Activated T-helper 1 cell treated with anti-CD3 and anti-CD28 coated beads, Interleukin-12 subunit alpha, Interleukin-12 subunit beta, Interleukin-2, Interleukin-4 antibody, amounts not matched to agents 30 ng/mL and 10 ng/mL and 1 ng/mL, durations not matched to agents 14 hours and 24 hours and 36 hours (primary cell): ENCODE measurements at regions not wholly inside any gene's neighbourhood (a gene's known extent, or its start where the extent isn't known, plus 50 kb on each side); places are given as distances from the start of the nearest gene placed in this dataset.
"Not testable (repeated sequence)": the region's sequence is repeated elsewhere in the genome, so short reads cannot be mapped to it uniquely, and the experiment has no call there.

Experiments used
- DNase-seq: peaks from one replicate; pipeline ENCODE4 v3.0.0; 2021; ENCODE audit warnings: low spot score
- H3K27ac Mint-ChIP-seq: one replicate; pipeline ENCODE4 v1.8.0; 2021; ENCODE audit warnings: mild to moderate bottlenecking, mixed read lengths
- H3K27me3 Mint-ChIP-seq: one replicate; pipeline ENCODE4 v1.8.0; 2022; ENCODE audit warnings: mild to moderate bottlenecking, moderate library complexity, mixed read lengths; ENCODE audit not compliant: insufficient read depth
- H3K36me3 Mint-ChIP-seq: one replicate; pipeline ENCODE4 v1.8.0; 2021; ENCODE audit warnings: low read depth, mixed read lengths
- H3K4me1 Mint-ChIP-seq: one replicate; pipeline ENCODE4 v1.8.0; 2021; ENCODE audit warnings: low read depth, mixed read lengths
- H3K4me3 Mint-ChIP-seq: one replicate; pipeline ENCODE4 v1.8.0; 2021; ENCODE audit warnings: mild to moderate bottlenecking, moderate library complexity, mixed read lengths
- H3K9me3 Mint-ChIP-seq: one replicate; pipeline ENCODE4 v1.8.0; 2021; ENCODE audit warnings: mixed read lengths
- intact Hi-C: fragments of 100-400 bp; cut with micrococcal nuclease; formaldehyde crosslinking; loops from one replicate; pipeline ENCODE4 v1.15.1; 2024

DNA sequence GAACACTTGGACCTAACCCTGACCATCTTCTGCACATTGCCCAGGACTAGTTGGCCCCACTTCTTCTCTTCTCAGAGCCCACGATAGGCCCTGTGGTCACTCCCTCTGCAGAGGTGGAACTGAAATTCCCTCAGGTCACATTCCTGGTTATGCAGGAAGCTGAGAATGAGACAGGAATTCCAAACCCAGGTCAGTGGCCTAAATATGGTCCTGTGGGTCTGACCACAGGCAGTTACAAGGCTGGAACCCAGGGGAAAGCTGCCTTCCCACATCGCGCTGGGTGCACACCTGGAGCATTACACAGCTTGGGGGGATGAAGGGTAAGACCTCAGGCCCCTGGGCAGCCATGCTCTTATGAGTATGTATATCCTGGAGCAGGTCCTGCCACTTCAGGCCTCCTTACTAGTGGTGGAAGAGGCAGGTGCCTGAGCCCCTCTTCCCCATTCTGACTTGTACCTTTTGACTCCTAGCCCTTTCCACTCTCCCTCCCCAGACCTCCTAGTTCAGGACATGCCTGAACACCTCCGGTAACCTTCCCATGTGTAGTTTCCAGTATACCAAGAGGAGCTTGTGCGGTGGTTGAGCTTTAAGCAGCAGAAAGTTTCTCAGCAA lies 173.5 kb downstream of the ASMT start:
- no peak overlapping the region for H3K4me3 Mint-ChIP-seq
- no peaks in the 10 kb centered on the region for H3K36me3 Mint-ChIP-seq

DNA sequence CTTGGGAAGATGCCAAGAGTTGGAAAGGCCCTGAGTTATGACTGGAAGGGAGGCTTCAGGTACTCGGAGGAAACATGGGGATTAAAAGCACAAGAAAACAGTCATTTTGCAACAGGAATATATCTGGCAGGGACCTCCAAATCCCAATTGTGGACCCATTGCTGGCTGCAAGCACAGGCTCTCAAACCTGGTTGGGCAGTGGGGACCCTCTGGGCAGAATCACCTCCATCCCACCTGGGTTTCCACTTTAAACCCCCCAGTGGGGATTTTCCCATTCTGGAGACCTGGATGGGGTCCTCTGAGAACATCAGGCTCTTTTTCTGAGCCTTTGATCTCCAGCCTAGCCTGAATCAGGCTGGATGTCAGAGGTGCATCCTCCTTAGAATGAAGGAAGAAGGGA lies 177.8 kb downstream of the ASMT start:
- H3K9me3 Mint-ChIP-seq, result no peaks in the 10 kb centered on the region
- H3K4me3 Mint-ChIP-seq, result no peak overlapping the region
- H3K4me1 Mint-ChIP-seq, result no peaks in the 10 kb centered on the region
- no peak overlapping the region for H3K27ac Mint-ChIP-seq
- DNase-seq, result no peak
- no peaks in the 10 kb centered on the region for H3K36me3 Mint-ChIP-seq
- intact Hi-C loops, result no loop called here
- no peaks in the 10 kb centered on the region for H3K27me3 Mint-ChIP-seq

More for the DNA sequence above, 173.5 kb downstream of the ASMT start:
- Mint-ChIP-seq H3K27me3 (no peaks in the 10 kb centered on the region), H3K4me1 (no peaks in the 10 kb centered on the region), H3K9me3 (peaks cover 28% of the 10 kb centered on the region), H3K27ac (no peak overlapping the region)
- no peak for DNase-seq
- intact Hi-C loops, result no loop called here

DNA sequence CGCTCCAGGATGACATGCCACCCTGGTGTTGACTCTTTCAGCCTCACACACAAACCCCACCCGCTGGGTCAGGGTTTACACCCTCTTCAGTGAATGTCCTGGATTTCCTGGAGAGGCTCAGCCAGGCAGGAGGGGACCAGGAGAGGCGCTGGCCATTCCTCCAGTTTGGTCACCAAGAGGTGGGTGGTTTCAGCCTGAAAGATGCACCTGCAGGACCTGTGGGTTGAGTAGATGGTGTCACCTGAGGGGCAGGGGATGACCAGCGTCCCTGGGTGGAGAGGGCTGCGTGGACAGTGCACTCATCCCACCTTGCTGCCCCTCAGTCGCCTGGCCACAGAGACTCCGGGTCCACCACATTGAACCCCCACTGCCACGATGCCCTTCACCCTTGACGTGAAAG lies 179.7 kb downstream of the ASMT start:
- H3K9me3 Mint-ChIP-seq, result no peaks in the 10 kb centered on the region
- no peaks in the 10 kb centered on the region for H3K36me3 Mint-ChIP-seq
- no peak overlapping the region for H3K27ac Mint-ChIP-seq
- H3K4me3 Mint-ChIP-seq, result no peak overlapping the region
- no peak for DNase-seq
- H3K4me1 Mint-ChIP-seq, result no peaks in the 10 kb centered on the region
- H3K27me3 Mint-ChIP-seq, result no peaks in the 10 kb centered on the region
- intact Hi-C loops, result no loop called here

DNA sequence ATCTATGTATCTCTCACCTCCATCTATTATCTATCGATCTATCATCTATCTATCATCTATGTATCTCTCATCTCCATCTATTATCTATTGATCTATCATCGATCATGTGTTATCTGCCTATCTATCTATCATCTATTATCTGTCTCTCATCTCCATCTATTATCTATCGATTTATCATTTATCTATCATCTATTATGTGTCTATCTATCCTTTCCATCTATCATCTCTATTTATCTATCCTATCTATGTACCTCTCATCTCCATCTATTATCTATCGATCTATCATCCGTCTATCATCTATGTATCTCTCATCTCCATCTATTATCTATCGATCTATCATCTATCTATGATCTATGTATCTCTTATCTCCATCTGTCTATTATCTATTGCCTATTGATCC lies 188.1 kb downstream of the ASMT start:
- H3K4me1 Mint-ChIP-seq, result no peaks in the 10 kb centered on the region
- intact Hi-C loops, result no loop called here
- H3K27ac Mint-ChIP-seq, result no peak overlapping the region
- H3K4me3 Mint-ChIP-seq, result no peak overlapping the region
- DNase-seq, result no peak
- no peaks in the 10 kb centered on the region for H3K36me3 Mint-ChIP-seq
- H3K27me3 Mint-ChIP-seq, result no peaks in the 10 kb centered on the region
- no peaks in the 10 kb centered on the region for H3K9me3 Mint-ChIP-seq

DNA sequence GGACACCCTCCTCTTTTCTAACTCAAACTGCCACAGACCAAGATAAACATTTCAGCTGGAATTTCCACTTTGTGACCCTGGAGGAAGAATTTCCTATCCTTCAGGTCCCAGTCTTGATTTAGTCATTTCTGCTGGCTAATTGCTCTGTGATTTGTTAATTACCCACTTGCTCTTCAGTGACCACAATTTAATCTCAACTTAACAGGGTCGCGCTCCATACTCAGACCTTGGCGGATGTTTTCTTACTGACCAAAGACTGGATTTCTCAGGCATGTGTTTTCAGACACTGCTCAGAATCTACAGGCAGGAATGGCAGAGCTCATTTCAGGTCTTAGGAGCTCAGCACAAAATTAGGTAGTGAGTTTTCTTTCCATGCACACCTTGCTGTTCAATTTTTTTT lies 188.9 kb downstream of the ASMT start:
- intact Hi-C loops, result no loop called here
- Mint-ChIP-seq H3K36me3 (no peaks in the 10 kb centered on the region), H3K9me3 (no peaks in the 10 kb centered on the region), H3K27me3 (no peaks in the 10 kb centered on the region), H3K4me1 (no peaks in the 10 kb centered on the region), H3K4me3 (no peak overlapping the region), H3K27ac (no peak overlapping the region)
- DNase-seq, result no peak

DNA sequence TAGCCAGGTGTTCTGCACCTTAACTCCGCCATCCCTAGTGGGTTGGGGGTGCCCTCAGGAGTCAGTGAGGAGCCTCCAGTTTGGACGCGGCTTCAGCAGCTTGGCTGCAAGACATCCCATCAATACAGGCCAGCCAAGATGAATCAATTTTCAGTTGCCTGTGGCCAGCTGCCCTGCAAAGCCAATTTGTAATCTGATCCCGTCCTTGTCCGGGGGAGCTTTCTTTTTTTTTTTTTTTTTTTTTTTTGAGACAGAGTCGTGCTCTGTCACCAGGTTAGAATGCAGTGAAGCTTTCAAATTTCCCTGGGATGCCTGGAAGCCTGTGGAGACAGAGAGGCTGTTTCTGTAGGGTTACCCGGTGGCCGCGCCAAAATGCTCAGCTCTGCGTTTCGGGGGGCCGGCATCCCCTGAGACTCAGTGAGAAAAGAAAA lies 192.5 kb downstream of the ASMT start:
- Mint-ChIP-seq H3K27ac (no peak overlapping the region), H3K4me3 (no peak overlapping the region), H3K36me3 (no peaks in the 10 kb centered on the region), H3K27me3 (no peaks in the 10 kb centered on the region), H3K9me3 (peaks cover 5% of the 10 kb centered on the region), H3K4me1 (no peaks in the 10 kb centered on the region)
- no peak for DNase-seq
- intact Hi-C loops, result no loop called here

DNA sequence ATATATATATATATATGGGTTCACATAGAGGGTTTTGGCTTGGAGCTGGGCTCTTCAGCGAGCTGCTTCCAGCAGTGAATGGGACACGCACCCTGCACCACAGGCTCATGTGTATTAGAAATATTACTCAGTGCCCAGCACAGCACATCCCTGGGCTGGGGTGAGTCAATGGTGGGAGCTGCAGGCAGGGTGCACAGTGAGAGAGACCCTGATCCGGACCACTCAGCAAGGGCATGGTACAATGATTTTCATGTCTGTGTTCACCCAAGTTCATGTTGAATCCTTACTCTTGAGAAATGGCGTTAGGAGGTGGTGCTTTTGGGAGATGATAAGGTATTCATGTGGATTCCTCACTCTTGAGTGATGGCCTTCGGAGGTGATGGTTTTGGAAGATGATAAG lies 194.7 kb downstream of the ASMT start:
- Mint-ChIP-seq H3K4me3 (no peak overlapping the region), H3K4me1 (no peaks in the 10 kb centered on the region), H3K9me3 (peaks cover 5% of the 10 kb centered on the region), H3K36me3 (no peaks in the 10 kb centered on the region), H3K27me3 (no peaks in the 10 kb centered on the region), H3K27ac (no peak overlapping the region)
- intact Hi-C loops, result no loop called here
- DNase-seq, result no peak

DNA sequence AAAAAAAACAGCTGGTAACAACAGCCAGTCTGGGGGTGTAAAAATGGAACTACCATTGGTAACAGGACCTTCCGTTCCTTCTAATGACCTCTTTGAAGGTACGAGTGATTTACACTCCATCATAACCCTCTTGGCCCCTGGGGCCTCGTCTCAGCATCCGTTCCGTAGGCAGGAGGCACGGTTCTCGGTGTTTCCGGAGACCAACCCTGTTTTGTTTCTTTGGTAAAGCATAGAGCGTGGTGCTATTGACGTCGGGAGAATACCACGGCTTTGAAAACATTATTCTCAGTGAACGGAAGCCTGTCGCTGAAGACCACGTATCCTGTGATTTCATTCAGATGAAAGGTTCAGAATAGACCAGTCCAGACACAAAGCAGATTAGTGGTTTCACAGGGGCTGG lies 198.9 kb downstream of the ASMT start:
- Mint-ChIP-seq H3K4me3 (no peak overlapping the region), H3K4me1 (no peaks in the 10 kb centered on the region), H3K27me3 (no peaks in the 10 kb centered on the region), H3K36me3 (no peaks in the 10 kb centered on the region), H3K27ac (no peak overlapping the region), H3K9me3 (peaks cover 12% of the 10 kb centered on the region)
- DNase-seq, result no peak
- intact Hi-C loops, result no loop called here

DNA sequence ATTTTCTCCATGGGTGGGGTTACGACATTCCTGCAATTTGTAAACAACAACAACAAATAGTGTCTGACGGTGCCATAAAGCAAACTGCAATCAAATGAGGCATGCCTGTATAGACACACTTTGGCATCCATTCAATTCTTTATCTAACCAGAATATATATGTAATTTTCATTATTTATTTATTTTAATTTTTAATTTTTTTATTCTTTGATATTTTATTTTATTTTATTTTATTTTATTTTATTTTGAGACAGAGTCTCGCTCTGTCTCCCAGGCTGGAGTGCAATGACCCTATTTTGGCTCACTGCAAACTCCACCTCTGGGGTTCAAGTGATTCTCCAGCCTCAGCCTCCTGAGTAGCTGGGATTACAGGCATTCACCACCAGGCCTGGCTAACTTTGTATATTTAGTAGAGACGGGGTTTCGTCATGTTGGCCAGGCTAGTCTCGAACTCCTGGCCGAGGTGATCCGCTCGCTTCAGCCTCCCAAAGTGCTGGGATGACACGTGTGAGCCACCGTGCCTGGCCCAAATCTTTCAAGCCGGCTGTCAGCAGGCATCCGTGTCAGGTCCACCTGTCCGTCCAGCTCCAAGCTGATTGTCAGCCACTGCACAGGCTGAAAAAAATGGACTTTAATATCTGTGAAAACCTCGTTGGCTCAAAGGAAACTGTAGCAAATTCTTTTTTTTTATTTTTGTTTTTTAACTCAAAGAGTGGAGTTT lies 200.8 kb downstream of the ASMT start:
- H3K4me3 Mint-ChIP-seq, result no peak overlapping the region
- H3K9me3 Mint-ChIP-seq, result peaks cover 16% of the 10 kb centered on the region
- no peaks in the 10 kb centered on the region for H3K27me3 Mint-ChIP-seq
- no peak overlapping the region for H3K27ac Mint-ChIP-seq
- intact Hi-C loops, result no loop called here
- DNase-seq, result no peak
- H3K4me1 Mint-ChIP-seq, result no peaks in the 10 kb centered on the region
- H3K36me3 Mint-ChIP-seq, result no peaks in the 10 kb centered on the region

DNA sequence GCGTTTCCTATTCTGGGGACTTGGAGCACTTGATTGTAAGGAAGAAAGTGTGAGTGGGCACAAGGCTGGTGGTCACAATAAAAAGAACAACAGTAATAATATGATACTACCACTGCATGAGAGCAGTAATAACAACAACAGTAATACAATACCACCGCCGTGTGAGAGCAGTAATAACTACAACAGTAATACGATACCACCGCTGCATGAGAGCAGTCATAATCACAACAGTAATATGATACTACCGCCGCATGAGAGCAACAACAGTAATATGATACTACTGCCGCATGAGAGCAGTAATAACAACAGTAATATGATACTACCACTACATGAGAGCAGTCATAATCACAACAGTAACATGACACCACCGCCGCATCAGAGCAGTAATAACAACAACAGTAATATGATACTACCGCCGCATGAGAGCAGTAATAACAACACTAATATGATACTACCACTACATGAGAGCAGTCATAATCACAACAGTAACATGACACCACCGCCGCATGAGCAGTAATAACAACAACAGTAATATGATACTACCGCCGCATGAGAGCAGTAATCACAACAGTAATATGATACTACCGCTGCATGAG lies 201.6 kb downstream of the ASMT start:
- intact Hi-C loops, H3K4me3 Mint-ChIP-seq, H3K4me1 Mint-ChIP-seq, H3K27ac Mint-ChIP-seq, H3K36me3 Mint-ChIP-seq, DNase-seq, H3K27me3 Mint-ChIP-seq: not testable (repeated sequence)
- H3K9me3 Mint-ChIP-seq, result peaks cover 16% of the 10 kb centered on the region

DNA sequence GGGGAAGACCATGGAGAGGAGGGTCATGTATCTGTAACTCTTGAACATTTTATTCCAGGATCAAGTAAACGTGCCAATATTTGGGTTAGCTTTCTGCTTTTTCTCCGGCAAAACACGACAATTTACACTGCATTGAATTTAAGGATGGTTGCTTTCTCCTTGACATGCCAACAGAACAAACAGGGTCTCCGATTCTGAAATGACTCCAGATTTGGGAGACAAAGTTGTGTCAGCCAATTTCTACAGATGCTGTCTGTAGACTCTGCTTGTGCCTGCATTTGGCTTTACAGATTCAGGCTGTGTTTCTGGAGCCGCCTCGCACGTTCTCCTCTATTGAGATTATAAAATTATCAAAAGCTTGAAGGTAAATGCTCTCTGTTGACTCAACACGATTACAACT lies 207.0 kb downstream of the ASMT start:
- Mint-ChIP-seq H3K36me3 (no peaks in the 10 kb centered on the region), H3K4me3 (no peak overlapping the region), H3K4me1 (no peaks in the 10 kb centered on the region), H3K27me3 (no peaks in the 10 kb centered on the region), H3K27ac (no peak overlapping the region), H3K9me3 (peaks cover 4% of the 10 kb centered on the region)
- intact Hi-C loops, result no loop called here
- no peak for DNase-seq

DNA sequence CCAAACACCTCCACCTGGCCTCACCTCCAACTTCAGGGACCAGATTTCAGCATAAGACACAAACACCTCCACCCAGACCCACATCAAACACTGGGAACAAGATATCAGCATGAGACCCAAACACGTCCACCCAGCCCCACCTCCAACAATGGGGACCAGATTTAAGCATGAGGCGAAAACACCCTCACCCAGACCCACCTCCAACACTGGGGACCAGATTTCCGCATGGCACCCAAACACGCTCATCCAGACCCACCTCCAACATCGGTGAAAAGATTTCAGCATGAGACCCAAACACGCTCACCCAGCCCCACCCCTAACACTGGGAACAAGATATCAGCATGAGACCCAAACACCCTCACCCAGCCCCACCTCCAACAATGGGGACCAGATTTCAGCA lies 210.0 kb downstream of the ASMT start:
- Mint-ChIP-seq H3K27me3 (no peaks in the 10 kb centered on the region), H3K4me3 (no peak overlapping the region), H3K9me3 (no peaks in the 10 kb centered on the region), H3K27ac (no peak overlapping the region), H3K4me1 (no peaks in the 10 kb centered on the region), H3K36me3 (no peaks in the 10 kb centered on the region)
- intact Hi-C loops, result no loop called here
- DNase-seq, result no peak

DNA sequence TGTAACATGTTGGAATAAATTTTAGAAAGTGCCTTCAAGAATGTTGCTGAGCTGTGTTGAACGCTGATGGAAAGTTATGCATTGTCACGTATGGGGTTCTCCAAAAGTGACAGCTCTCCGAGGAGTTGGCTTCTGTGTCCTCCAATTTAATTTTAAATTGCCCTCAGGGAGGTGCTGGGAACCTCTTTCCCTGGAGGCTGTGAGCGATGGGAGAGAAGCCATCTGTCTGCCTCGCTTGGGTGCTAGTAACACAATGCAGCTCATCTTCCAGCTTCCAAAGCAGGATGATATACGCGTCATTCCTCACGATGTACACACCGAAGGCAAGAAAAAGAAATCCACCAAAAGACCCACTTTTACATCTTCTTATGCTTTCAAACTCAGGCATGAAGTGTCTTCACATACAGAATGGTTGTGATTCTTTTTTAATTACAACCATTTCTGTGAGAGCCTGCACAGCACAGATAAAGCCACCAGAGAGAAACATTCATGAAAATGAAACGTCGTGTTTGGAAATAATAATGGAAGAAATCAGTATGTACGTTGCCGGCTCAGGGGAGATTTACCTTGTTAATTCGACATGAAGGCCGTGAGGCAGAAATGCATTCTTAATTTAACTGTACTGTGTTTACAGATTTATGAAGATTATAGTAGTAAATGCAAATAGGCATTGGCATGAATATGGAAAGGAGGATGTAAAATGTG lies 218.9 kb downstream of the ASMT start:
- Mint-ChIP-seq H3K27ac (no peak overlapping the region), H3K4me3 (no peak overlapping the region), H3K4me1 (no peaks in the 10 kb centered on the region), H3K27me3 (no peaks in the 10 kb centered on the region), H3K36me3 (no peaks in the 10 kb centered on the region), H3K9me3 (peaks cover 34% of the 10 kb centered on the region)
- intact Hi-C loops, result no loop called here
- DNase-seq, result no peak
